Astrocyte (in vitro differentiated cells and primary cell): ENCODE measurements at regions not wholly inside any gene's neighbourhood (a gene's known extent, or its start where the extent isn't known, plus 50 kb on each side); places are given as distances from the start of the nearest gene placed in this dataset.

Experiments
- DNase-seq: peaks from one replicate; pipeline ENCODE4 v3.0.0-alpha.2; 2010; ENCODE audit warnings: low read depth
- FAIRE-seq: peaks from 2 replicates; lab custom pipeline; 2011; peaks lifted over from hg19 to GRCh38; lab: Jason Lieb, UNC
- H2AFZ ChIP-seq: 2 replicates; pipeline ENCODE4 v1.6.0; 2012; ENCODE audit warnings: low read depth, low read length, inconsistent platforms
- H3K27ac ChIP-seq: 2 replicates; pipeline ENCODE4 v1.5.1; 2011; ENCODE audit warnings: low read depth, low read length, inconsistent platforms
- H3K27me3 ChIP-seq: 2 replicates; pipeline ENCODE4 v1.6.0; 2011; ENCODE audit warnings: low read length, inconsistent platforms; ENCODE audit not compliant: insufficient read depth
- H3K36me3 ChIP-seq: 2 replicates; pipeline ENCODE4 v1.5.1; 2011; ENCODE audit warnings: low read length, inconsistent platforms; ENCODE audit not compliant: insufficient read depth
- H3K4me1 ChIP-seq: 2 replicates; pipeline ENCODE4 v1.5.1; 2011; ENCODE audit warnings: low read length, inconsistent platforms; ENCODE audit not compliant: insufficient read depth
- H3K4me2 ChIP-seq: 2 replicates; pipeline ENCODE4 v1.6.0; 2012; ENCODE audit warnings: low read length, inconsistent platforms
- H3K4me3 ChIP-seq: 2 replicates; pipeline ENCODE4 v1.5.1; 2011; ENCODE audit warnings: low read depth, mild to moderate bottlenecking, low read length, inconsistent platforms; ENCODE audit not compliant: insufficient read depth
- H3K79me2 ChIP-seq: 2 replicates; pipeline ENCODE4 v1.6.0; 2012; ENCODE audit warnings: mild to moderate bottlenecking, low read length, inconsistent platforms; ENCODE audit not compliant: insufficient read depth
- H3K9ac ChIP-seq: 2 replicates; pipeline ENCODE4 v1.6.0; 2012; ENCODE audit warnings: mild to moderate bottlenecking, low read length, inconsistent platforms
- H3K9me3 ChIP-seq: 2 replicates; pipeline ENCODE4 v1.5.1; 2012; ENCODE audit warnings: low read depth, mild to moderate bottlenecking, low read length, inconsistent platforms; ENCODE audit not compliant: insufficient read depth
- H4K20me1 ChIP-seq: 2 replicates; pipeline ENCODE4 v1.6.0; 2012; ENCODE audit warnings: low read length, inconsistent platforms; ENCODE audit not compliant: insufficient read depth
- H3K27ac Mint-ChIP-seq: one replicate; pipeline ENCODE4 v1.8.0; 2021; ENCODE audit warnings: mild to moderate bottlenecking, mixed read lengths; ENCODE audit not compliant: unreplicated experiment
- H3K27me3 Mint-ChIP-seq: one replicate; pipeline ENCODE4 v1.8.0; 2021; ENCODE audit warnings: low read depth, mixed read lengths; ENCODE audit not compliant: unreplicated experiment
- H3K36me3 Mint-ChIP-seq: one replicate; pipeline ENCODE4 v1.8.0; 2021; ENCODE audit warnings: low read depth, mixed read lengths; ENCODE audit not compliant: unreplicated experiment
- H3K4me1 Mint-ChIP-seq: one replicate; pipeline ENCODE4 v1.8.0; 2021; ENCODE audit warnings: low read depth, mixed read lengths; ENCODE audit not compliant: unreplicated experiment
- H3K4me3 Mint-ChIP-seq: one replicate; pipeline ENCODE4 v1.8.0; 2021; ENCODE audit warnings: mild to moderate bottlenecking, moderate library complexity, mixed read lengths; ENCODE audit not compliant: unreplicated experiment
- H3K9me3 Mint-ChIP-seq: one replicate; pipeline ENCODE4 v1.8.0; 2021; ENCODE audit warnings: mild to moderate bottlenecking, mixed read lengths; ENCODE audit not compliant: unreplicated experiment
- EZH2 ChIP-seq: IDR thresholded peaks from 2 replicates; pipeline ENCODE4 v1.6.1; 2012; ENCODE audit warnings: mild to moderate bottlenecking, low read length, inconsistent platforms; ENCODE audit not compliant: insufficient read depth
- TF ChIP-seq, protein P1 (sequence below): IDR thresholded peaks from 2 replicates; pipeline ENCODE4 v1.5.1; 2011; ENCODE audit warnings: low read depth, mild to moderate bottlenecking, inconsistent platforms, low read length, moderate library complexity; ENCODE audit not compliant: insufficient read depth

DNA sequence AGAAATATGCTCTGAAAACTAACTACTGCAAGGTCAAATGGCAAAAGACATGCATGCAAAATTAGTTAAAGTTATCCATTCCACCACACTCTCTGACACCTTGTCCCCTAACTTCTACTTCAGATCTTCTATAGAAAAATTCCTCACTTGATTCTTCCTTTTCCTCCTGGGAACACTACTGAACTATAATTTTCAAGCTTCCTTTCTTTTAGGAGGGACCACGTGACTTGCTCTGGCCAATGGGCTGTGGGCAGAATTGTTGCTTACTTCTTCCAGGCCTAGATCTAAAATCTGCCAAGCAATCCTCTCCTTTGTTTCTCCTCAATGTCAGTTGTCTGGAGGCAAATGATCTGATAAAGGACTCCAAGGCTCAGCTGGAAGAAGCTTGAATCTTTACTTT, 441.0 kb downstream of the CDK5RAP2 start:
- no peaks in the 10 kb centered on the region for H3K79me2 ChIP-seq
- TF ChIP-seq, protein P1, sequence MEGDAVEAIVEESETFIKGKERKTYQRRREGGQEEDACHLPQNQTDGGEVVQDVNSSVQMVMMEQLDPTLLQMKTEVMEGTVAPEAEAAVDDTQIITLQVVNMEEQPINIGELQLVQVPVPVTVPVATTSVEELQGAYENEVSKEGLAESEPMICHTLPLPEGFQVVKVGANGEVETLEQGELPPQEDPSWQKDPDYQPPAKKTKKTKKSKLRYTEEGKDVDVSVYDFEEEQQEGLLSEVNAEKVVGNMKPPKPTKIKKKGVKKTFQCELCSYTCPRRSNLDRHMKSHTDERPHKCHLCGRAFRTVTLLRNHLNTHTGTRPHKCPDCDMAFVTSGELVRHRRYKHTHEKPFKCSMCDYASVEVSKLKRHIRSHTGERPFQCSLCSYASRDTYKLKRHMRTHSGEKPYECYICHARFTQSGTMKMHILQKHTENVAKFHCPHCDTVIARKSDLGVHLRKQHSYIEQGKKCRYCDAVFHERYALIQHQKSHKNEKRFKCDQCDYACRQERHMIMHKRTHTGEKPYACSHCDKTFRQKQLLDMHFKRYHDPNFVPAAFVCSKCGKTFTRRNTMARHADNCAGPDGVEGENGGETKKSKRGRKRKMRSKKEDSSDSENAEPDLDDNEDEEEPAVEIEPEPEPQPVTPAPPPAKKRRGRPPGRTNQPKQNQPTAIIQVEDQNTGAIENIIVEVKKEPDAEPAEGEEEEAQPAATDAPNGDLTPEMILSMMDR = no peak
- no peak for TF ChIP-seq EZH2
- peaks cover 12% of the 10 kb centered on the region for H3K9me3 Mint-ChIP-seq
- H3K4me3 Mint-ChIP-seq = no peak overlapping the region
- H3K36me3 Mint-ChIP-seq = no peaks in the 10 kb centered on the region
- H3K9ac ChIP-seq = no peak overlapping the region
- H3K4me3 ChIP-seq = no peak overlapping the region
- H3K9me3 ChIP-seq = no peaks in the 10 kb centered on the region
- FAIRE-seq (no peak), DNase-seq (no peak)
- H3K4me1 ChIP-seq = peaks cover 3% of the 10 kb centered on the region
- no peak overlapping the region for H3K27ac Mint-ChIP-seq
- no peak overlapping the region for H2AFZ ChIP-seq
- H3K27me3 Mint-ChIP-seq = peaks cover 6% of the 10 kb centered on the region
- H3K4me1 Mint-ChIP-seq = peaks cover 16% of the 10 kb centered on the region
- no peaks in the 10 kb centered on the region for H4K20me1 ChIP-seq
- no peaks in the 10 kb centered on the region for H3K36me3 ChIP-seq
- H3K27me3 ChIP-seq = no peaks in the 10 kb centered on the region
- no peak overlapping the region for H3K4me2 ChIP-seq
- no peak overlapping the region for H3K27ac ChIP-seq

DNA sequence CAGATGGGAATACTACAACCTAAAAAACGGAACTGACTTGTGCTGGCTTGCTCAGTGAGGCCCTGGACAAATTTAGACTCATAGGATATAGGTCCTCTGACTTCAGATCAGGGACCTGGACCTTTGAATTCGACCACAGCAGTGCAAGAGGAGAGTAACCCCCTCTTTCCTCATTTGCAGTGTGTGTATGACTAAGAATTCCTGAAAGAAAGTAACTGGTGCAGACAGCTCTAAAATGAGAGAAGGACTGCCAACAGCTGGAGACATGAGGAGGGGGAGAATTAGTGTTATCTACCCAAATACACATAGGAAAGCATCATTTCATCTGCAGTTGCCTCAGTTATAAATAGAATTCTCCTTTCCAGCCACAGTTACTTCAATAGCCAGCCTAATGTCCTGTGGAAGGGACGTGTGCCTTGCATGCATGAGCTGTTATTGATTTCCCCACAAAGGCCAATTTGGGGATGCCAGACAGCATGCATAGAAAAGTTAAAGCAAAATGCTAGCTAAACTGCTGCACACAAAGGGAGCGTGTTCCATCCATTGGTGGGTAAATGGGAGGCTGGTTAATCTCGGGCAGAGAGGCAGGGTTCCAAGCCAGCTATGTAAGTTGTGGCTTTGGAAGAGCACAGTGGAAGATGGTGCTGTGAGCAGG, 442.7 kb downstream of the CDK5RAP2 start:
- Histone ChIP-seq H3K4me3 (no peak overlapping the region), H4K20me1 (no peaks in the 10 kb centered on the region), H2AFZ (no peak overlapping the region), H3K4me2 (peak overlapping the region; percentile 22), H3K27ac (no peak overlapping the region), H3K36me3 (no peaks in the 10 kb centered on the region), H3K9me3 (no peaks in the 10 kb centered on the region), H3K79me2 (no peaks in the 10 kb centered on the region), H3K4me1 (peaks cover 3% of the 10 kb centered on the region), H3K27me3 (no peaks in the 10 kb centered on the region), H3K9ac (no peak overlapping the region)
- Mint-ChIP-seq H3K9me3 (peaks cover 18% of the 10 kb centered on the region), H3K27ac (no peak overlapping the region), H3K4me3 (no peak overlapping the region), H3K4me1 (peaks cover 16% of the 10 kb centered on the region), H3K27me3 (peaks cover 2% of the 10 kb centered on the region), H3K36me3 (no peaks in the 10 kb centered on the region)
- no peak for TF ChIP-seq EZH2
- TF ChIP-seq, protein P1 = no peak
- DNase-seq (peak; percentile 0), FAIRE-seq (no peak)

DNA sequence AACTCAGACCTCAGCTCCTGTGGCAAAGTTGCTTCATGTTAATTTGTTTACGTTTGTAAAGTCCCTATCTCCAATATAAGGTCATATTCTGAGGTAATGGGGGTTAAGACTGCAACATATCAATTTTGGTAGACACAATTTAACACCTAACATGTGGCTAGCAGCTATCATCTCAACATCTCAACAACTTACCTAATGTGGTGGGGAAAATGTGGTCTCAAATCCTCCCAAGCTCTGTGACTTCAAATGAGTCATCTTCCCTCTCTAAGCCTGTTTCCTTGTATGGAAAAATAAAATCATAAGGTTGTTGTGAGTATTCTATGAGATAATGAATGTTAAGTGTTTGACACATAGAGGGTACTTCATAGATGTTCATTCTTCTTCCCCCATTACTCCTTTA, 443.3 kb downstream of the CDK5RAP2 start:
- Mint-ChIP-seq H3K36me3 (no peaks in the 10 kb centered on the region), H3K27ac (no peak overlapping the region), H3K4me3 (no peak overlapping the region), H3K4me1 (peaks cover 16% of the 10 kb centered on the region), H3K27me3 (peaks cover 2% of the 10 kb centered on the region), H3K9me3 (peaks cover 18% of the 10 kb centered on the region)
- Histone ChIP-seq H3K36me3 (no peaks in the 10 kb centered on the region), H3K79me2 (no peaks in the 10 kb centered on the region), H3K4me3 (no peak overlapping the region), H3K9me3 (no peaks in the 10 kb centered on the region), H3K4me2 (no peak overlapping the region), H3K4me1 (peaks cover 3% of the 10 kb centered on the region), H4K20me1 (no peaks in the 10 kb centered on the region), H3K27me3 (no peaks in the 10 kb centered on the region), H3K9ac (no peak overlapping the region), H3K27ac (no peak overlapping the region), H2AFZ (no peak overlapping the region)
- DNase-seq (peak; percentile 14), FAIRE-seq (no peak)
- TF ChIP-seq, protein P1 = no peak
- TF ChIP-seq EZH2 = no peak
